Activated T-helper 1 cell treated with Interleukin-2 at 50 U/mL for 16 hours (primary cell): ENCODE measurements at regions not wholly inside any gene's neighbourhood (a gene's known extent, or its start where the extent isn't known, plus 50 kb on each side); places are given as distances from the start of the nearest gene placed in this dataset.
"Not testable (repeated sequence)": the region's sequence is repeated elsewhere in the genome, so short reads cannot be mapped to it uniquely, and the experiment has no call there.

Source experiments
- DNase-seq: peaks from one replicate; pipeline ENCODE4 v3.0.0-alpha.2; 2020; ENCODE audit warnings: low read depth

DNA sequence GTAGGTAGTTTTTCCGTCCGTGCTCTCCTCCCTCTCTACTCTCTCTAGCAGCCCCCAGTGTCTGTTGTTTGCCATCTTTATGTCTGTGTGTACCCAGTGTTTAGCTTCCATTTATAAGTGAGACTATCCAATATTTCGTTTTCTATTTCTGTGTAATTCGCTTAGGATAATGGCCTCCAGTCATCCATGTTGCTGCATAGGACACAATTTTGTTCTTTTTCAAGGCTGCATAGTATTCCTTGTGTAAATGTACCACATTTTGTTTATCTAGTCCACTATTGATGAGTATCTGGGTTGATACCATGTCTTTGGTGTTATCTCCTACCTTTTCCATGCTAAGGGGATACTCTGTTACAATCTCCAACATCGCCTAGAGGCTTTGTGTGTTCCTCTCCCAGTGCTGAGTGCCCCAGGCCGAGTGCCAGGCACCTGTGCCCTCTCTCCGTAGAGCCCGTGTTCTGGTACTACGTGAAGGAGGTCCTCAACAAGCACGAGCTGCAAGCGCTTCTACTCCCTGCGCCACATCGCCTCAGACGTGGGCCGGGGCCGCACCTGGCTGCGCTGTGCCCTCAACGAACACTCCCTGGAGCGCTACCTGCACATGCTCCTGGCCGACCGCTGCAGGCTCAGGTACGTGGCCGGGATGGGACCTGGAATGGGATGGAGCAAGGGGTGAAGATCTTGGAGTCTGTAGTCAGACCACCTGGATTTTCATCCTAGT, 51.0 kb downstream of the NPIPB11 start:
- DNase-seq: not testable (repeated sequence)

DNA sequence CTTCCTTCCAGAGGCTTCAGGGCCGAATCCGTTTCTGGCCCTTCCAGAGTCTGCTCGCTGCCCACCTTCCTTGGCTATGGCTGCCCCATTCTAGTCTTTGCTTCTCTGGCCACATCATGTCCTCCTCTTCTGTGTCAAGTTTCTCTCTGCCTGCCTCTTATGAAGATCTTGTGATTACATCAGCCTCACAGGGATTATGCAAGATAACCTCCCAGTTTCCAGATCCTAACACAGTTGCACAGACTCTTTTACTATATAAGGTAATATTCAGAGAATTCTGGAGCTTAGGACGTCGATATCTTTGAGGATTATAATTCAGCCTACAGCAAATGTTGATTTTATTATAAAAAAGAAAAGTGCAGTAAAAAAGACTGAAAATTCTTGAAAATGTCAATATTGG, 52.1 kb downstream of the NPIPB11 start:
- not testable (repeated sequence) for DNase-seq

DNA sequence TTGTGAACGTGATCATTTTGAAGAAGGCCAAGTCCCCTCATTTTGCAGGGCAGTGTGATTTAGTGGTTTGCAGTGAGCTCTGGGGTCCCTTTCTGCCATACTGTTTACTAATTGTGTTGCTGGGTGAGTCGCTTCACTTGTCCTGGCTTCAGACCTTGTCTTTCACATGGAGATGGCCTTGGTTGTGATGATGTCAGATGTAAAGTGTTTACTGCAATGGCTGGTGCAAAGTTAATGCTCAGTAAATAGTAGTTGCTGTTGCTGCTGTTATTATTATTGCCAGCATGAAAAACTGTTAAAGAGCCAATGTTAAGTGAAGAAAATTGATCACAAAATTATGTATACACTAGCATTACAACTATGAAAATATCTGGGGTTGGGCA, 53.9 kb downstream of the NPIPB11 start:
- DNase-seq: not testable (repeated sequence)

DNA sequence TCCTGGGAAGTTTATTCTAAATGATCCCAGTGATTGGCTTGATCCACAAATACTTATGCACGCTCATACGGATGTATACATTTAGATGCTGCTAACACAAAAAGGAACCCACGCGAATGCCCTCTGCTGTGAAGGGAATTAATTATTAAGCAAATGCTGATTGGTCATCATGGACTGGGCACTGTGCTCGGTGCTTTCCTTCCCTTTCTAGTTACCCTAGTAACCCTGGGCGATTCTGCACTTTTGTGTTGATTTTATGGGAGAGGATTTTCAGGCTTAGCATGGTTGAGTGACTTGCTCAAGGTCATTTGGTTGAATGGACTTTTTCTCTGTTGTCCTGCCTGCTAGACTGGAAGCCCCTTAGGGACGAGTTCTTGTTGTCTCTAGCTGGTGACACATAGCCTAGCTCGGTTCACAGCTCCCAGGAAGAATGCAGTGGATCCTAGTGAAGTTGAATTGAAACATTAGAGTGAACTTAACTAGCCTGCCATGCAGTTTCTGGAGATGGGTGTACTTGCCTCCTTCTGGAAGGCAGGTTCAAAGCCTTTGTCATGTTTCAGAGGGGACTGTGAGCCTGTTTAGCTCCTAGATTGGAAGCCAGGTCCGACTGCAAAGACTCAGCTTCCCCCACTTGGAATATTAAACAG, 54.4 kb downstream of the NPIPB11 start:
- not testable (repeated sequence) for DNase-seq

DNA sequence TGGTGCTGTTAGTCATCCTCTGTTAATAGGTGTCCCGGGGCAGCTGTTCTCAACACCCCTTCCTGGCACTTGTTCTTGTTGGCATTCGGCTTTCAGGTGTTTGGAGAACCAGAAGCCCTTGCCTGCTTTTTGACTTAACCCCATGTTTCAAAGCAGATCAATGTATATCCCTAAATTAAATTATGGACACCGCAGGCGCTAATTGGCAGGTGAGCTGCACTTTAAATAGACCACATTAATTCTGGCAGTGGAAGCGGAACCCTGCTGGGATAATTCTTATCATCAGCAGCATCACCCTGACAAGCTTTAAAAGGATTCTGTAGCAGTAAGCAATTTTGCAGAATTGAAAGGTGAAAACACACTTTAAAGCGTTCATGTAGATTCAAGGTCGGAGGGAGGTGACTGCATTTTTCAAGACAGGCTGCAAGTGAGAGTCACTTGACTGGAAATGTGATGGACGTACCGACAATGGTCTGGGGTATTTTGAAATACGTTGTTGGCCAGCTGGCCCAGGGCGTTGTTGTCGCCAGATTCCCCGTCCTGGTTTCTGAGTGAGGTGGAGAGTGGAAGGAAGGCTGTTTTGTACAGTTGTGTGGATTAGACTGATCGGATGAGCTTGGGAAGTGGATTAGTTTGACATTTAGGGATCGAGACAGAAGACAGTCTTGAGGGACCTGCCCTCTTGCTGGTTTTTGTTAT, 55.1 kb downstream of the NPIPB11 start:
- DNase-seq: not testable (repeated sequence)

DNA sequence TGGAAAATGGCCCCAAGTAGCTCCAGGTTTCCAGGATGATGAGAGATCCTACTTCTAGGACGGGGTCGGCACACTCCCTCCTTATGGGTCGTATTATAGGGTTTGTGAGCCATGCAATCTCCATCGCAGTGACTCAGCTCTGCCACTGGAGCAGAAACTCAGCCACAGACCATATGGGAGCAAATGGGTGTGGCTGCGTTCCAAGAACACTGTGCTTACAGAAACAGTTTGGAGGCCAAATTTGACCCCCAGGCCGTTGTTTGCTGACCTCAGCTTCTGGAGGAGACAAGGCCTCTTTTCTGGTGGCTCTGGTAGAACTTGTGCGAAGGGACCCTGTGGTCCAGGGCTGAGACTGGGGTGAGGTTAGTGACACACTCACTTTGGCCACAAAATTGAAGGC, 56.5 kb downstream of the NPIPB11 start:
- DNase-seq: not testable (repeated sequence)

DNA sequence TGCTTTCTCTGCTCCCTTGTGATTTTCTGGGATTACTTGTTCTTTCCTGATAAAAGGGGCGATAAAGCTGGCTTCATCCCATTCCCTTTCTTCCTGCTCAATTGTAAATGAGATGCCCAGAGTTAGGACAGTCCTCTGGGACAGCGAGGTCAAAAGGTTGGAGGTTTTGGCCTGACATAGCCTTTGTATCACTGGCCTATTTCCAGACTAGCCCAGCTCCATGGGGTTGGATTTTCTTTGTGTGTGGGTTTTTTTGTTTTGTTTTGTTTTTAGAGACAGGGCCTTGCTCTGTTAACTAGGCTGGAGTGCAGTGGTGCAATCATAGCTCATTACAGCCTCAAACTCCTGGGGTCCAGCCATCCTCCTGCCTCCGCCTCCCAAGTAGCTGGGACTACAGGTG, 57.8 kb downstream of the NPIPB11 start:
- not testable (repeated sequence) for DNase-seq

DNA sequence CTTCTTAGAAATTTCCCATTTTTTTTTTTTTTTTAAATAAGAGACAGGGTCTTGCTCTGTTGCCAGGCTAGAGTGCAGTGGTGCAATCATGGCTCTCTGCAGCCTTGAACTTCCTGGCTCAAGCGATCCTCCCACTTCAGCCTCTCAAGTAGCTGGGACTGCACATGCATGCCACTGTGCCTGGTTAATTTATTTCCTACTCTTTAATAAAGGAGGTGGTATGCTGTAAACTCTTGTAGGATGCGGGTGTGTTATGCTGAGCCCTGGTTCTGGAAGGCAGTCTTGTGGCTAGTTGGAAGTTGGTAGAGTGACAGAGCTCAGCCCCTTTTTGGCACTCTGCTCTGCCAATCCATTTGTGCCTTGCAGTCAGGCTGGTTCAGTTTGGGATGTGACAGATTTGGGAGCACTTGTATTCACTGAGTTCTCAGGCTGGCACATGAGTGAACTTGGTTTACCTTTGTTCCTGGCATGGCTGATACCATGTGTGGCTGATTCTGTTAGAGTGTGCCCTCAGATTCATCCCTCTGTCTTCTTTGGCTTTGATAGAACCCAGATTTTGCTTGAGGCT, 58.3 kb downstream of the NPIPB11 start:
- DNase-seq: not testable (repeated sequence)

DNA sequence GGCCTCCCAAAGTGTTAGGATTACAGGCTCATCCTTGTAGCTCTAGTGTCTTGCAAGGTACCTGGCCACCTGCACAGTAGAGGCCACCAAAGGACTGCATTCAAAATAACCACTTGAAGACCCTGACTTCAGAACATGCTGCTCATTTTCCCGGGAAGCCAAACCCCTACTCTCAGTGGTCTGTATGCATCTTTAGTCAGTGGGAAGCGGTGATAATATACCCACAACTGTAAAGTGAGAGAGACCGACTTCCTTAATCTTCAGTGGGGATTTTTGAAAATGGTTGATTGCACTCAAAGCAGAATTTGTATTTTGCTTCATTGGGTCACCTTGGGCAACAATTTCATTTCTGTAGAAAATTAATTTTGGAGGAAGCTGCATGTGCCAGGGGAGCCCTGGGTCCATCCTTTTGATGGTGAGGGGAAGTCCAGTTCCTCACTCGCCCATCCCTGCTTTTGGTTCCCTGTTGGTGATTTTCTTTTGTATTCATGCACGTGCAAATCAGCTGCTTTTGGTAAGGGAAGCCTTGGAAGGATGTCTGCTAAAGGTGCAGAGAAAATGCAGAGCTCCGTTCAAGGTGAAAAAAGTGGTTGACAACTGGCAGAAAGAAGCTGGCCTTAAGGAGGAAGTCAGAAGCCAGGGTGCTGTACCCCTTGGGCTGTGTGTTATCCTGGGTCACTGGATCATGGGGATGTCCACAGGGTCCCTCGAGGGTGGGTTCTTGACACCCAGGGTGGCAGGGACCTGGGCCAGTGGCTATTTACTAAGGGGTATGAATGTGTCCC, 59.5 kb downstream of the NPIPB11 start:
- not testable (repeated sequence) for DNase-seq

DNA sequence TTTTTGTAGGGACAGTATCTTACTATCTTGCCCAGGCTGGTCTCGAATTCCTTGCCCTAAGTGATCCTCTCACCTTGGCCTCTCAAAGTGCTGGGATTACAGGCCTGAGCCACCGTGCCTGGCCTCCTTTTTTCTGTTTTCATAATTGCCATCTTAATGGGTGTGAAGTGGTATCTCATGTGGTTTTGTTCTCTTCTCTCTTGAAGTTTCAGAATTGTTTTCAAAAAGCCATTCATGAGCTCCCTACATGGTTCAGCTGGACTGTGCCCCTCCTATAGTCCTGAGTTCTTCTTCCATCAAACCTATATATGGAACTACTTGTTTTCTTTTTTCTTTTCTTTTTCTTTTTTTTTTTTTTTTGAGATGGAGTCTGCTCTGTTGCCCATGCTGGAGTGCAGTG, 60.3 kb downstream of the NPIPB11 start:
- DNase-seq: not testable (repeated sequence)

DNA sequence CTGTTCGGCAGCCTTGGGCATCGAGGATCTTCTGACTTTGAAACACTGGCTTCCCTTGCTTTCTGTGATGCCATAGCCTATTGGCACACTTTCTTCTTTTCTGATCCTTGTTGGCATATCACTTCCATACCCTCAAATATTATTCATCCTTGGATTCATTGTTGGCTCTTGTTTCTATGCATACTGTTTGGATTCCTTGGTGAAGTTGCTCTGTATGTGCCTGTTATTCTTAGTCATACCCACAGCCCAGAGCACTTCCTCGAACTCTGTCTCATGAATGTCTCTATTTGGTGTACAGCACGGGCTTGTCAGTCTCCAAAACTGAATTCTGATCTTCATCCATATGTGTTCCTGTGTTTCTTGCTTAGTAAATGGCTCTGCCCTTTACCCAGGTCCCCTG, 63.6 kb downstream of the NPIPB11 start:
- DNase-seq: not testable (repeated sequence)

DNA sequence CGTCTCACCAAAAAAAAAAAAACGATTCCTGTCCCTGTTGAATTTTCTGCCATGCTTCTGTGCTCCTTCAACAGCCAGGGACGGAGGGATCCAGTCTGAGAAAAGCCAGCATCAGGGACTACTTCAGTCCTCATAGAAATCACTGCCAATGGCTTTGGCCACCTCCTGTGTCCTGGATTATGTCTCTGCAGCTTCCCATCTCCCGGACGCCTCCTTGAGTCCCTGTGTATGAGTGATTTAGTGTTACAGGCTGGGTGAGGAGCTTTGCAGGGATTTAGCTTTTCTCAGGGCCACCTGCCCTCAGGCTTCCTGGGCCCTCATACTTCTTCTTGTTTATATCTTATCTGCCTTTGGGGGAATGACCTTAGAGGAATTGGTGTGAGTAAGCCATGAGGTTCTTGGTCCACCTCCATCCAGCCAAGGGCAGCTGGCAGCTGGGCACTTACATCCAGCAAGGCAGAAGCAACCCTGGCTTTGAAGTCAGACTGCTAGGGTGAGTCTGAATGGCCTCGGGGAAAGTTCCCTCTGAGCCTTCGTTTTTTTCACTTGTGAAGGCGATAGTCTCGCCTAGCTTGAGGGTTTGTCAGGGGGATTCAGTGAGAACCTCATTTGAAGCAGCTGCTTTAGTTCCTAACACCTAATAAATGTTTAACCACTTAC, 65.6 kb downstream of the NPIPB11 start:
- not testable (repeated sequence) for DNase-seq

DNA sequence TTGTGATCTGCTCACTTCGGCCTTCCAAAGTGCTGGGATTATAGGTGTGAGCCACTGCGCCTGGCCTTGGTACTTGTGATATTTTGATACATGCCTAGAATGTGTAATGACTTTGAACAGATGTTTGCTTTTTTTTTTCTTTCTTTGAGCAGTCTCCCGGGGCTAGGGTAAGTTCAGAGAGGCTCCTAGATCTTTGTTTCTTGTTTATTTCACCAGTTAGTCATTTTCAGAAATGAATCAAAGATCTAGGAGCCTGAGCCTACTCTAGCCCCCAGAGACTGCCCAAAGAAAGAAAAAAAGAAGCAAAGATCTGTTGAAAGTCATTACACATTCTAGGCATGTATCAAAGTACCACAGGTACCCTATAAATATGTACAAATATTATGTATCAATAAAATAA, 66.3 kb downstream of the NPIPB11 start:
- DNase-seq: not testable (repeated sequence)

DNA sequence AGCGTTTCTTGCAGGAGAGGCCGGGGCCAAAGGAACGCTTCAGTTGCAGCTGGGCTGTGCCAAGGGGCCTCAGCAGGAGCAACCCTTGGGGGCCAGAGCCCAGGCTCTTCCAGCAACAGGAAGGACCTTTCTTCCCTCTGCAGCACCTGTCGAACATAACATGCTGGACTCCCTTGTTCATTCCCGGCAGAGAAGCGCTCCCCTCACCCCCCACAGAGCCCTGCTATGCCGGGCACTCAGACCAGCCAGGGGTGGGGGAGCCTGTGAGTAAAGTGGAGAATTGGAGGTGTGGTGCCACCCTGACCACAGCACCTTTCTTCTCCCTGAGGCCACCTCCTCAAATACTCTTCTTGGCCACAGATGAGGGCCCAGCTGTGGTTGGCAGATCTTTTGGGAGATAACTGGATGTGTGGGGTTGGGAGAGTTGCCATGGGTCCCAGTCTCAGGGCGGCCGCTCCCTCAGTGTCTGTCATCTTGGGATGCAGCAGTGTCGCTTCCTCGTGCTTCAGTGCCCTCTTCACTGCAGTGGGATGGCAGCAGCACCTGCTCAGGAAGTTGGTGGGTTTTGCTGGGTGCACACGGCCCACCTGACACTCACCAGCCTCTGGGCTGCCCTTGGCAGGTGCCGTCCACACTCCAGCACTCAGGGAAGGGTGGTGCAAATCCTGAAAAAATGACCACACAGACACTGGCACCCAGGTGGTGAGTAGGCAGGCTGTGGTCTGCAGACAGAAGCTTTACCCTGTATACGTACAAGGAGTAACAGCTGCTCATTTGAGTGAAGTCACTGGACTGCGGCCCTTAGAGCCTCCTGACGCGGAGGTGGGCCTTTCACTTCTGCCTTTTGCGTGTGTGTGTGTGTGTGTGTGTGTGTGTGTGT, 67.5 kb downstream of the NPIPB11 start:
- DNase-seq: not testable (repeated sequence)

DNA sequence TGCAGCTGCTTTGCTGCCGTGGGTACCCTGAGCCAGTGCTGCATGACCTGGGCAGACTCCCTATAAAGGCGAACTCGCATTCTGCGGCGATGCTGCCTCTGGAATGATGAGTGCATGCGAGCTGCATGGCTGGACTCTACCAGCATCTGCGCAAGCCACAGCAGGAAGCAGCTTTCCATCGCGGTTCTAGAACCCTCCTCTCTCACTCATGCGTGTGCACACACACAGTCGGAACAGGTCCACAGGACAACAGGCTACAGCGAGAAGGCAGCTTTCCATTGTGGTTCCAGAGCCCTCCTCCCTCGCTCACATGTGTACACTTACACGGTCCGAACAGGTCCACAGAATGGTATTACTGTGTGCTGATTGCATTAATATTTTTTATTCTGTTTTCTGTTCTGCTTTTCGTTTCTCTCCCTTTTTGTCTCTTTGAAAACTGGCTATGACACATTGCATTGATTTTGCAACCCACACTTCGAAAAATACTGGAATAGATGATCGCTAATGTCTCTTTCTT, 69.1 kb downstream of the NPIPB11 start:
- not testable (repeated sequence) for DNase-seq

DNA sequence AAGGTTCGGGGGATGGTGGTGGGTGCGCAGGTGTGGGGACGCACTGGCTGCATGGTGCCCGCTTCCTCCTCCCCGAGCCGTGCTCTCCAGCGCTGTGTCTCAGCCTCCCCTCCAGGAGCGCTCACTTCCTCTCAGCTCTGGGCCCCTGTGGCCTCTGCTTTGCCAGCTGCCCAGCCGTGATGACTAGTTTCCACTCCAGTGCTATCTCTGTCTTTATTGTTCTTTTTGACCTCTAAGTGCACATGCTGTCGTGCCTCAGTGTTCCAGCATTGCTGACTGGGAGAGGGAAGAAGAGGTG, 71.0 kb downstream of the NPIPB11 start:
- not testable (repeated sequence) for DNase-seq

DNA sequence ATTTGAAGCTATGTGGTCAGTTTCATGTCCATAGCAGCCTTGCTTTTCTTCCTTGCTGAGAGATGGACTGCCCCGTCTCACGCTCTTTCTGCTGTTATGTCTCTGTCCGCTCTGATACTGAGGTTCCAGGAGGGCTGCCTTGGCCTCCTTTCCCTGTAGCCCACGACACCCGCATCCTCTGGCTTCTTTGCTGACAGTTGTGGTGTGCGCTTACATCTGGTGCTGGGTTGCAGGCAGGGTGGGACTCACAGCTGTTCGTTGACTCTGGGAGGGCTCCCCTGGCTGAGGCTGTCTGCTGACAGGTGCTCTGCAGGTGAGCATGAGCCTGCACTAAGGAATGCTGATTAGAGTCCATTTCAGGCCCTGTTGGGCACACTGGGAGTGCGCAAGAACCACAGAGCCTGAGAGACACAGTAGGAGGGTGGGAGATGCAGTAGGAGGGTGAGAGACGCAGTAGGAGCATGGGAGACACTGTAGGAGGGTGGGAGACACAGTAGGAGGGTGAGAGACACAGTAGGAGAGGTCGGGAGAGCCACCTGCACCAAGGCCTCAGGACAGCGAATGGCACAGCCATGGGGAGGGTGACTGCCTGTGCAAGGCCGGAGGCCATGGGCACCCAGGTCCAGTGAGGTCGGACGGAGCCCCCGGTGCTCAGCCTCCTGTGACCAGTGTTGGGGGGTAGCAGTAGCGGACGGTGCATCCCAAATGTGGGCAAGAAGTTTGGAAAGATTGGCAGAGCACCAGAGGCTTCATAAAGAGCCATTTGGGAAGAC, 71.5 kb downstream of the NPIPB11 start:
- DNase-seq: not testable (repeated sequence)

DNA sequence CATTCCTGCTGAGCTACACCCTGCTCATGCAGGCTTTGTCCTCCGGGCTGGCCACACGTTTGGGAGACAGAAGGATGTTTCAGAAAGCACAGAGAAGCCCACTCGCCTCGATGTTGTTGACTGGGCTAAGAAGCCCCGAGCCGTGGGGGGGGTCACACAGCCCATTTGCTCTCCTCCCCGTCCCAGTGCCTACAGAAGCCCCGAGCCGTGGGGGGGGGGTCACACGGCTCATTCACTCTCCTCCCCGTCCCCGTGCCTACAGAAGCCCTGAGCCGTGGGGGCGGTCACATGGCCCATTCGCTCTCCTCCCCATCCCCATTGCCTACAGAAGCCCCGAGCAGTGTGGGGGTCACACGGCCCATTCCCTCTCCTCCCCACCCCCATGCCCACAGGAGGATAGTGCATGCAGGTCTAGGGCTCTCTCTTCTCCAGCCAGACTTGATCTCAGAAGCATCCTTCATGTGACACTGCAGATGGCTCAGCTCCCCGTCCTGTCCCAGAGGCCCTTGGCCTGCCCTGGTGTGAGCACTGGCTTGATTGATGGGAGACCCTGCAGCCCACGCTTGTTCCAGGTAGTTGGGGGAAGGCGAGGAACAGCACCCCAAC, 72.9 kb downstream of the NPIPB11 start:
- DNase-seq: not testable (repeated sequence)

DNA sequence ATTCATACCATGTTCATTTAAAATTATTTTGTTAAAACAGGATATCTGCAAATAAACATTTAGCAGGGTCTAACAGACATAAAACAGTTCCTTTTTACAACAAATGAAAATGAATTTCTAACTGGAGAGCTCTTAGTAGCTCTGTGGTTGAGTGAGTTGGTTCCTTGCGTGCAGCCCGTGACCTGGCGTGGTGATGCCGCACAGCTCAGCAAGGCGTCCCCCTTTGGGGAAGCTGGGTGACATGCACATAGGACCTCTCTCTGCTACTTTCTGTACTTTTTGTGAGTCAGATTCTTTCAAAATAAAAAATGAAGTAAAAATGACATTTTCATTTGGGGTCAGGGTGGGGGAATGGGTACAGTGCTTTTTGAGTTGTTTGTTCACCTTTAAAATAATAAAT, 75.9 kb downstream of the NPIPB11 start:
- not testable (repeated sequence) for DNase-seq
